HepG2 (cell line): ENCODE measurements at regions not wholly inside any gene's neighbourhood (a gene's known extent, or its start where the extent isn't known, plus 50 kb on each side); places are given as distances from the start of the nearest gene placed in this dataset.

Source experiments
- TRIM24 ChIP-seq: sonication (generic); formaldehyde crosslinking; IDR thresholded peaks from 2 replicates; pipeline ENCODE4 v1.8.0; 2022; ENCODE audit warnings: mild to moderate bottlenecking, missing genetic modification reagents
- TF ChIP-seq, protein P1 (sequence below): sonication (generic); formaldehyde crosslinking; conservative IDR thresholded peaks from 2 replicates; pipeline ENCODE4 v1.8.1; 2023; ENCODE audit warnings: missing genetic modification reagents
- TF ChIP-seq, protein P2 (sequence below): sonication (generic); formaldehyde crosslinking; IDR thresholded peaks from 2 replicates; pipeline ENCODE4 v1.4.0; 2020; ENCODE audit warnings: missing genetic modification reagents, mild to moderate bottlenecking, borderline replicate concordance
- TF ChIP-seq, protein P3 (sequence below): sonication (generic); formaldehyde crosslinking; IDR thresholded peaks from 2 replicates; pipeline ENCODE4 v1.5.0; 2020; ENCODE audit warnings: mild to moderate bottlenecking, missing genetic modification reagents, moderate library complexity

DNA sequence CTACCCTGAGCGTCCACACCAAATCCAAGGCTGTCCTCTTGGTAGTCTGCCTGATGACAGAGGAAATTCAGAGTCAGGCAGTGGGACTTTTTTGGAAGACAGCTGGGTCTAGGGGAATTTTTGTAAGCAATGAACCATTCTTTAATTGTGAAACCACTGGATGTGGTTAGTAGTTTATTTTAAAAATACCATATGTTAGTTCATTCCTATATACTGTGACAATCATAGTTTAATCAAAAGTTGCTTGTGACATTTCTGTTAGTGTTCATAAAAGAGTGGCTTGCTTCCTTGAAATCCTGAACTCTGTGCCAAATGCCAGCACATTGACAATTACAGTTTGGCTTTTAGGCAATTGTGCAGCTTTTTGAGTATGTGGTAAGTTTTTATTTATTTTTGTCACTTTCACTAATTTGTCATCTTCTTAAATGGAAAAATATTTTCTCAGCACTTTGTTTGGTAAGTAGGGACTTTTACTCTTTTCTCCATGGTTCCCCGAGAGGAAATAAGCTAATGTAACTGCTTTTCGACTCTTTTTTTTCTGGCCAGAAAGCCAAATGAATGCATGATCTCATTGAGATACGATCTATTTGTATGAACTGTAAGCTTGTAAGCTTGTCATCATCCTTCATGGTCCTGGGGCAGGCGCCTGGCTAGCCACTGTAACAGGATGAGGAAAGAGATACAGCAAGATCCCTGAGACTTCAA lies 72.6 kb upstream of the SLC4A4 start:
- TF ChIP-seq, protein P1, sequence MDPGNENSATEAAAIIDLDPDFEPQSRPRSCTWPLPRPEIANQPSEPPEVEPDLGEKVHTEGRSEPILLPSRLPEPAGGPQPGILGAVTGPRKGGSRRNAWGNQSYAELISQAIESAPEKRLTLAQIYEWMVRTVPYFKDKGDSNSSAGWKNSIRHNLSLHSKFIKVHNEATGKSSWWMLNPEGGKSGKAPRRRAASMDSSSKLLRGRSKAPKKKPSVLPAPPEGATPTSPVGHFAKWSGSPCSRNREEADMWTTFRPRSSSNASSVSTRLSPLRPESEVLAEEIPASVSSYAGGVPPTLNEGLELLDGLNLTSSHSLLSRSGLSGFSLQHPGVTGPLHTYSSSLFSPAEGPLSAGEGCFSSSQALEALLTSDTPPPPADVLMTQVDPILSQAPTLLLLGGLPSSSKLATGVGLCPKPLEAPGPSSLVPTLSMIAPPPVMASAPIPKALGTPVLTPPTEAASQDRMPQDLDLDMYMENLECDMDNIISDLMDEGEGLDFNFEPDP, result no peak
- TF ChIP-seq, protein P2, sequence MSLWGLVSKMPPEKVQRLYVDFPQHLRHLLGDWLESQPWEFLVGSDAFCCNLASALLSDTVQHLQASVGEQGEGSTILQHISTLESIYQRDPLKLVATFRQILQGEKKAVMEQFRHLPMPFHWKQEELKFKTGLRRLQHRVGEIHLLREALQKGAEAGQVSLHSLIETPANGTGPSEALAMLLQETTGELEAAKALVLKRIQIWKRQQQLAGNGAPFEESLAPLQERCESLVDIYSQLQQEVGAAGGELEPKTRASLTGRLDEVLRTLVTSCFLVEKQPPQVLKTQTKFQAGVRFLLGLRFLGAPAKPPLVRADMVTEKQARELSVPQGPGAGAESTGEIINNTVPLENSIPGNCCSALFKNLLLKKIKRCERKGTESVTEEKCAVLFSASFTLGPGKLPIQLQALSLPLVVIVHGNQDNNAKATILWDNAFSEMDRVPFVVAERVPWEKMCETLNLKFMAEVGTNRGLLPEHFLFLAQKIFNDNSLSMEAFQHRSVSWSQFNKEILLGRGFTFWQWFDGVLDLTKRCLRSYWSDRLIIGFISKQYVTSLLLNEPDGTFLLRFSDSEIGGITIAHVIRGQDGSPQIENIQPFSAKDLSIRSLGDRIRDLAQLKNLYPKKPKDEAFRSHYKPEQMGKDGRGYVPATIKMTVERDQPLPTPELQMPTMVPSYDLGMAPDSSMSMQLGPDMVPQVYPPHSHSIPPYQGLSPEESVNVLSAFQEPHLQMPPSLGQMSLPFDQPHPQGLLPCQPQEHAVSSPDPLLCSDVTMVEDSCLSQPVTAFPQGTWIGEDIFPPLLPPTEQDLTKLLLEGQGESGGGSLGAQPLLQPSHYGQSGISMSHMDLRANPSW (CRISPR knock-in tag), result no peak
- TF ChIP-seq, protein P3, sequence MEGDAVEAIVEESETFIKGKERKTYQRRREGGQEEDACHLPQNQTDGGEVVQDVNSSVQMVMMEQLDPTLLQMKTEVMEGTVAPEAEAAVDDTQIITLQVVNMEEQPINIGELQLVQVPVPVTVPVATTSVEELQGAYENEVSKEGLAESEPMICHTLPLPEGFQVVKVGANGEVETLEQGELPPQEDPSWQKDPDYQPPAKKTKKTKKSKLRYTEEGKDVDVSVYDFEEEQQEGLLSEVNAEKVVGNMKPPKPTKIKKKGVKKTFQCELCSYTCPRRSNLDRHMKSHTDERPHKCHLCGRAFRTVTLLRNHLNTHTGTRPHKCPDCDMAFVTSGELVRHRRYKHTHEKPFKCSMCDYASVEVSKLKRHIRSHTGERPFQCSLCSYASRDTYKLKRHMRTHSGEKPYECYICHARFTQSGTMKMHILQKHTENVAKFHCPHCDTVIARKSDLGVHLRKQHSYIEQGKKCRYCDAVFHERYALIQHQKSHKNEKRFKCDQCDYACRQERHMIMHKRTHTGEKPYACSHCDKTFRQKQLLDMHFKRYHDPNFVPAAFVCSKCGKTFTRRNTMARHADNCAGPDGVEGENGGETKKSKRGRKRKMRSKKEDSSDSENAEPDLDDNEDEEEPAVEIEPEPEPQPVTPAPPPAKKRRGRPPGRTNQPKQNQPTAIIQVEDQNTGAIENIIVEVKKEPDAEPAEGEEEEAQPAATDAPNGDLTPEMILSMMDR (CRISPR knock-in tag), result no peak
- no peak for TF ChIP-seq TRIM24 (CRISPR knock-in tag)
